Breast epithelium (tissue), 4 donors: ENCODE measurements at regions not wholly inside any gene's neighbourhood (a gene's known extent, or its start where the extent isn't known, plus 50 kb on each side); places are given as distances from the start of the nearest gene placed in this dataset.
"Not testable (repeated sequence)": the region's sequence is repeated elsewhere in the genome, so short reads cannot be mapped to it uniquely, and the experiment has no call there.

Experiments used
- DNase-seq, 2 donors: peaks; one replicate each; pipeline ENCODE4 v3.0.0-alpha.2; 2019; ENCODE audit warnings: low spot score in 2 of 2
- H3K27ac ChIP-seq, 2 donors: fragments of 200-600 bp; sonication (generic) in 1 of 2; one replicate each; pipeline ENCODE4 v1.5.1; 2016 to 2019; ENCODE audit warnings: mild to moderate bottlenecking in 1 of 2
- H3K27me3 ChIP-seq, 2 donors: fragments of 200-600 bp; sonication (generic) in 1 of 2; one replicate each; pipeline versions ENCODE4 v1.5.1 to v1.6.0; 2017 to 2019; ENCODE audit warnings: control low read depth in 1 of 2, mild to moderate bottlenecking in 1 of 2
- H3K36me3 ChIP-seq: fragments of 200-600 bp; one replicate; pipeline ENCODE4 v1.5.1; 2019
- H3K4me1 ChIP-seq, 2 donors: fragments of 200-600 bp; sonication (generic); one replicate each; pipeline ENCODE4 v1.5.1; 2016 to 2019; ENCODE audit warnings: control low read depth in 1 of 2
- H3K4me3 ChIP-seq, 3 donors: fragments of 200-600 bp; sonication (generic); 1 replicate in 2 of 3; 2 replicates in 1 of 3; pipeline ENCODE4 v1.5.1; 2016 to 2019; ENCODE audit warnings: mild to moderate bottlenecking in 3 of 3, moderate library complexity in 2 of 3
- H3K9me3 ChIP-seq, 2 donors: fragments of 200-600 bp; sonication (generic) in 1 of 2; one replicate each; pipeline ENCODE4 v1.5.1; 2016 to 2019; ENCODE audit warnings: control low read depth in 1 of 2
- CTCF ChIP-seq, 3 donors: fragments of 450-650 bp; IDR thresholded peaks; one replicate each; pipeline ENCODE4 v1.5.1; 2016 to 2017; ENCODE audit warnings: antibody characterized with exemption in 3 of 3, mild to moderate bottlenecking in 3 of 3, moderate library complexity in 3 of 3
- POLR2A ChIP-seq: fragments of 450-650 bp; IDR thresholded peaks from one replicate; pipeline ENCODE4 v1.6.1; 2016; ENCODE audit warnings: antibody characterized with exemption, mild to moderate bottlenecking, moderate library complexity
- POLR2AphosphoS5 ChIP-seq, 3 donors: sonication (generic); formaldehyde crosslinking; IDR thresholded peaks; one replicate each; pipeline ENCODE4 v1.6.1; 2017; ENCODE audit warnings: antibody characterized with exemption in 3 of 3
- intact Hi-C: fragments of 100-400 bp; cut with DNase I; formaldehyde crosslinking; loops from one replicate; pipeline ENCODE4 v1.15.1; 2023; ENCODE audit warnings: low total_unique reads

- no peak for TF ChIP-seq POLR2A
- Histone ChIP-seq H3K27me3 (peaks cover 0 to 19% of the 10 kb centered on the region in 2 donors), H3K27ac (no peak overlapping the region), H3K36me3 (no peaks in the 10 kb centered on the region), H3K9me3 (no peaks in the 10 kb centered on the region), H3K4me3 (no peak overlapping the region), H3K4me1 (no peaks in the 10 kb centered on the region)
- DNase-seq: no peak
- intact Hi-C loops: no loop called here
These were observed 123.8 kb upstream of the BNIP2 start for GRCh38 chr15:59812889-59813288.

GRCh38 chr15:59812250-59812870 lies 123.2 kb upstream of the BNIP2 start:
- H3K4me1 ChIP-seq: no peaks in the 10 kb centered on the region

GRCh38 chr15:59803293-59803966 lies 114.3 kb upstream of the BNIP2 start:
- H3K36me3 ChIP-seq, DNase-seq, H3K4me1 ChIP-seq, H3K4me3 ChIP-seq, H3K27me3 ChIP-seq, H3K27ac ChIP-seq, intact Hi-C loops, H3K9me3 ChIP-seq: not testable (repeated sequence)

More at GRCh38 chr15:59812250-59812870, 123.2 kb upstream of the BNIP2 start:
- intact Hi-C loops: no loop called here
- TF ChIP-seq POLR2A (no peak), CTCF (IDR thresholded peaks at IDR 0.05) (no peak), POLR2AphosphoS5 (IDR thresholded peaks at IDR 0.05) (no peak)
- H3K4me3 ChIP-seq: no peak overlapping the region
- H3K9me3 ChIP-seq: no peaks in the 10 kb centered on the region
- DNase-seq: no peak
- no peak overlapping the region for H3K27ac ChIP-seq
- H3K36me3 ChIP-seq: no peaks in the 10 kb centered on the region
- peaks cover 0 to 13% of the 10 kb centered on the region in 2 donors for H3K27me3 ChIP-seq

GRCh38 chr15:59801649-59802048 lies 112.5 kb upstream of the BNIP2 start:
- no peak overlapping the region for H3K4me3 ChIP-seq
- DNase-seq: no peak
- no peak overlapping the region for H3K27ac ChIP-seq
- no peaks in the 10 kb centered on the region for H3K27me3 ChIP-seq
- H3K36me3 ChIP-seq: no peaks in the 10 kb centered on the region
- TF ChIP-seq POLR2AphosphoS5 (IDR thresholded peaks at IDR 0.05): no peak
- TF ChIP-seq POLR2A: no peak
- TF ChIP-seq CTCF (IDR thresholded peaks at IDR 0.05): no peak
- no peaks in the 10 kb centered on the region for H3K4me1 ChIP-seq
- intact Hi-C loops: no loop called here
- H3K9me3 ChIP-seq: no peaks in the 10 kb centered on the region

GRCh38 chr15:59798605-59798917 lies 109.4 kb upstream of the BNIP2 start:
- TF ChIP-seq POLR2AphosphoS5 (IDR thresholded peaks at IDR 0.05) (no peak), POLR2A (no peak), CTCF (IDR thresholded peaks at IDR 0.05) (no peak)
- H3K36me3 ChIP-seq: no peaks in the 10 kb centered on the region
- H3K9me3 ChIP-seq: no peaks in the 10 kb centered on the region
- intact Hi-C loops: no loop called here
- DNase-seq: no peak
- no peaks in the 10 kb centered on the region for H3K4me1 ChIP-seq
- H3K4me3 ChIP-seq: no peak overlapping the region
- H3K27ac ChIP-seq: no peak overlapping the region
- no peaks in the 10 kb centered on the region for H3K27me3 ChIP-seq

- H3K4me3 ChIP-seq: no peak overlapping the region
These were observed 108.9 kb upstream of the BNIP2 start for GRCh38 chr15:59797756-59798604.

More at GRCh38 chr15:59797756-59798604, 108.9 kb upstream of the BNIP2 start:
- Histone ChIP-seq H3K4me1 (no peaks in the 10 kb centered on the region), H3K27ac (no peak overlapping the region), H3K36me3 (no peaks in the 10 kb centered on the region), H3K27me3 (no peaks in the 10 kb centered on the region), H3K9me3 (no peaks in the 10 kb centered on the region)
- intact Hi-C loops: no loop called here
- no peak for DNase-seq
- TF ChIP-seq POLR2A (no peak), CTCF (IDR thresholded peaks at IDR 0.05) (no peak), POLR2AphosphoS5 (IDR thresholded peaks at IDR 0.05) (no peak)
